BLaER1 (cell line): ENCODE measurements at regions not wholly inside any gene's neighbourhood (a gene's known extent, or its start where the extent isn't known, plus 50 kb on each side); places are given as distances from the start of the nearest gene placed in this dataset.

Experiments
- H3K27ac ChIP-seq: shearing (Covaris generic); formaldehyde crosslinking; 2 replicates; pipeline ENCODE4 v1.8.1; 2022
- H3K27me3 ChIP-seq: shearing (Covaris generic); formaldehyde crosslinking; 2 replicates; pipeline ENCODE4 v1.8.1; 2022
- H3K36me3 ChIP-seq: shearing (Covaris generic); formaldehyde crosslinking; 2 replicates; pipeline ENCODE4 v1.8.1; 2022
- H3K4me1 ChIP-seq: shearing (Covaris generic); formaldehyde crosslinking; 2 replicates; pipeline ENCODE4 v1.8.1; 2022
- H3K4me2 ChIP-seq: shearing (Covaris generic); formaldehyde crosslinking; 2 replicates; pipeline ENCODE4 v1.8.1; 2022
- H3K4me3 ChIP-seq: shearing (Covaris generic); formaldehyde crosslinking; 2 replicates; pipeline ENCODE4 v1.8.1; 2022
- H3K9ac ChIP-seq: shearing (Covaris generic); formaldehyde crosslinking; 2 replicates; pipeline ENCODE4 v1.8.1; 2022
- H3K9me3 ChIP-seq: shearing (Covaris generic); formaldehyde crosslinking; 2 replicates; pipeline ENCODE4 v1.8.1; 2022
- H4K20me1 ChIP-seq: shearing (Covaris generic); formaldehyde crosslinking; 2 replicates; pipeline ENCODE4 v1.8.1; 2022
- Cebpa-rat ChIP-seq: shearing (Covaris generic); IDR thresholded peaks from 2 replicates; pipeline ENCODE4 v1.8.1; 2022

- H3K36me3 ChIP-seq = no peaks in the 10 kb centered on the region
- no peak overlapping the region for H3K4me2 ChIP-seq
These were observed 53.2 kb upstream of the SHANK2 start for GRCh38 chr11:71305451-71306125.

GRCh38 chr11:71305041-71305440 is 52.7 kb upstream of the SHANK2 start:
- Histone ChIP-seq H3K27ac (no peak overlapping the region), H3K4me2 (no peak overlapping the region), H3K27me3 (no peaks in the 10 kb centered on the region), H3K9ac (no peak overlapping the region), H3K4me3 (no peak overlapping the region), H3K9me3 (no peaks in the 10 kb centered on the region), H3K4me1 (0 out of 2 replicates have a peak, but pooled peaks cover 10% of the 10 kb centered on the region), H3K36me3 (no peaks in the 10 kb centered on the region), H4K20me1 (no peaks in the 10 kb centered on the region)
- no peak for TF ChIP-seq Cebpa-rat

More at GRCh38 chr11:71305451-71306125, 53.2 kb upstream of the SHANK2 start:
- Histone ChIP-seq H3K27me3 (no peaks in the 10 kb centered on the region), H3K4me3 (no peak overlapping the region), H4K20me1 (no peaks in the 10 kb centered on the region), H3K9me3 (no peaks in the 10 kb centered on the region), H3K9ac (no peak overlapping the region), H3K4me1 (0 out of 2 replicates have a peak, but pooled peaks cover 10% of the 10 kb centered on the region), H3K27ac (no peak overlapping the region)
- no peak for TF ChIP-seq Cebpa-rat

GRCh38 chr11:71304491-71304890 is 52.1 kb upstream of the SHANK2 start:
- Histone ChIP-seq H3K4me2 (no peak overlapping the region), H3K9me3 (no peaks in the 10 kb centered on the region), H3K36me3 (no peaks in the 10 kb centered on the region), H3K27me3 (no peaks in the 10 kb centered on the region), H3K9ac (no peak overlapping the region), H3K4me1 (0 out of 2 replicates have a peak, but pooled peaks cover 10% of the 10 kb centered on the region), H3K27ac (no peak overlapping the region), H3K4me3 (no peak overlapping the region), H4K20me1 (no peaks in the 10 kb centered on the region)
- no peak for TF ChIP-seq Cebpa-rat

GRCh38 chr11:71304045-71304444 is 51.7 kb upstream of the SHANK2 start:
- Histone ChIP-seq H3K9ac (no peak overlapping the region), H3K4me3 (no peak overlapping the region), H3K27ac (no peak overlapping the region), H3K4me2 (no peak overlapping the region), H4K20me1 (no peaks in the 10 kb centered on the region), H3K9me3 (no peaks in the 10 kb centered on the region), H3K36me3 (no peaks in the 10 kb centered on the region), H3K4me1 (0 out of 2 replicates have a peak, but pooled peaks cover 10% of the 10 kb centered on the region), H3K27me3 (no peaks in the 10 kb centered on the region)
- TF ChIP-seq Cebpa-rat = no peak

GRCh38 chr11:71302911-71303310 is 50.5 kb upstream of the SHANK2 start:
- Histone ChIP-seq H4K20me1 (no peaks in the 10 kb centered on the region), H3K4me2 (no peak overlapping the region), H3K4me3 (no peak overlapping the region), H3K27me3 (no peaks in the 10 kb centered on the region), H3K27ac (no peak overlapping the region), H3K36me3 (no peaks in the 10 kb centered on the region), H3K4me1 (0 out of 2 replicates have a peak, but pooled peaks cover 10% of the 10 kb centered on the region), H3K9me3 (no peaks in the 10 kb centered on the region), H3K9ac (no peak overlapping the region)
- no peak for TF ChIP-seq Cebpa-rat

- H3K4me2 ChIP-seq = no peak overlapping the region
- no peak overlapping the region for H3K9ac ChIP-seq
- 0 out of 2 replicates have a peak, but pooled peaks cover 10% of the 10 kb centered on the region for H3K4me1 ChIP-seq
- TF ChIP-seq Cebpa-rat = no peak
- H3K4me3 ChIP-seq = no peak overlapping the region
- no peak overlapping the region for H3K27ac ChIP-seq
- no peaks in the 10 kb centered on the region for H4K20me1 ChIP-seq
- no peaks in the 10 kb centered on the region for H3K27me3 ChIP-seq
- H3K9me3 ChIP-seq = no peaks in the 10 kb centered on the region
- no peaks in the 10 kb centered on the region for H3K36me3 ChIP-seq
These were observed 50.1 kb upstream of the SHANK2 start for GRCh38 chr11:71302534-71302909.
